ENCODE measurements at regions not wholly inside any gene's neighbourhood (a gene's known extent, or its start where the extent isn't known, plus 50 kb on each side); places are given as distances from the start of the nearest gene placed in this dataset.

DNA sequence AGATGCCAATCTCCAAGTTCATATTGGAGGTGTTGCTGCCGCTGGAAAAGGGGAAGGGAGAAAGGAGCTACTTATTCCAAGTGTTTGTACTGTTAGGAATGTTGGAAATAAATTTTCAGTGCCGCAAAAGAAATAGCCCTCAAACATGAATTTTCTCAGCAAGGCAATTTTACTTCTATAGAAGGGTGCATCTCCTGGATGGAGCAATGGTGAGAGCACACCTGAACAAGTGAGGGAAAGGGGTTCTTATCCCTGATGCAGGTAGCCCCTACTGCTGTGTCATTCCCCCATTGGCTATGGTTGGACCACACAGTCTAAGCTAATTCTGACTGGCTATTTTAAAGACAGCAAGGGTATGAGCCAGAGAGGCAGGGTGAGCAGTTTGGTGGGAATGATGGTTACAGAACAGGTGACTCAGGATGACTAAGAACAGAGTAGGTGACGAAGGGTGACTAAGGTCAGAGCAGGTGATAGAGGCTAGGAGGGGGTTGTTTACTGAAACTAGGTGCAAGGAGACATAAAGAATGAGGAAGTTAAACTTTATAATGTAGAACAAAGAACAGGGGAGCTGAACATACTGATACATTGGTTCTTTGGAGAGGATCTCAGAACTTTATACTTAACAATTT lies 503.5 kb downstream of the EDEM1 start:
- ATAC-seq: no peak
- TF ChIP-seq TSHZ2 (CRISPR knock-in tag; IDR thresholded peaks at IDR 0.05): no peak
- no peak for TF ChIP-seq ESRRG (CRISPR knock-in tag; IDR thresholded peaks at IDR 0.05)
- TF ChIP-seq RARB (CRISPR knock-in tag; IDR thresholded peaks at IDR 0.05): no peak
- TF ChIP-seq, protein P1, sequence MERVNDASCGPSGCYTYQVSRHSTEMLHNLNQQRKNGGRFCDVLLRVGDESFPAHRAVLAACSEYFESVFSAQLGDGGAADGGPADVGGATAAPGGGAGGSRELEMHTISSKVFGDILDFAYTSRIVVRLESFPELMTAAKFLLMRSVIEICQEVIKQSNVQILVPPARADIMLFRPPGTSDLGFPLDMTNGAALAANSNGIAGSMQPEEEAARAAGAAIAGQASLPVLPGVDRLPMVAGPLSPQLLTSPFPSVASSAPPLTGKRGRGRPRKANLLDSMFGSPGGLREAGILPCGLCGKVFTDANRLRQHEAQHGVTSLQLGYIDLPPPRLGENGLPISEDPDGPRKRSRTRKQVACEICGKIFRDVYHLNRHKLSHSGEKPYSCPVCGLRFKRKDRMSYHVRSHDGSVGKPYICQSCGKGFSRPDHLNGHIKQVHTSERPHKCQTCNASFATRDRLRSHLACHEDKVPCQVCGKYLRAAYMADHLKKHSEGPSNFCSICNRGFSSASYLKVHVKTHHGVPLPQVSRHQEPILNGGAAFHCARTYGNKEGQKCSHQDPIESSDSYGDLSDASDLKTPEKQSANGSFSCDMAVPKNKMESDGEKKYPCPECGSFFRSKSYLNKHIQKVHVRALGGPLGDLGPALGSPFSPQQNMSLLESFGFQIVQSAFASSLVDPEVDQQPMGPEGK (CRISPR knock-in tag; IDR thresholded peaks at IDR 0.05; ENCODE audit: borderline replicate concordance): no peak
- TF ChIP-seq ZFP30 (CRISPR knock-in tag; IDR thresholded peaks at IDR 0.05): no peak
- TF ChIP-seq ISL1 (CRISPR knock-in tag; IDR thresholded peaks at IDR 0.05): no peak
- no peak for TF ChIP-seq ZNF8 (CRISPR knock-in tag; IDR thresholded peaks at IDR 0.05)
- no peak for TF ChIP-seq ZC3H10 (CRISPR knock-in tag; IDR thresholded peaks at IDR 0.05)
- no peak for TF ChIP-seq ARNTL (CRISPR knock-in tag; IDR thresholded peaks at IDR 0.05; ENCODE audit: borderline replicate concordance, low read depth)
- TF ChIP-seq TOX (CRISPR knock-in tag; IDR thresholded peaks at IDR 0.05; ENCODE audit: borderline replicate concordance): no peak
- no peak for TF ChIP-seq OSR1 (CRISPR knock-in tag; IDR thresholded peaks at IDR 0.05)
- TF ChIP-seq SNAI2 (CRISPR knock-in tag; IDR thresholded peaks at IDR 0.05): no peak
- no peak for TF ChIP-seq PPARA (CRISPR knock-in tag; IDR thresholded peaks at IDR 0.05; ENCODE audit: borderline replicate concordance)
- no peak for TF ChIP-seq BACH2 (CRISPR knock-in tag; IDR thresholded peaks at IDR 0.05; ENCODE audit: borderline replicate concordance)
- TF ChIP-seq POU6F1 (CRISPR knock-in tag; IDR thresholded peaks at IDR 0.05; ENCODE audit: borderline replicate concordance, low read depth): no peak
- TF ChIP-seq, protein P2, sequence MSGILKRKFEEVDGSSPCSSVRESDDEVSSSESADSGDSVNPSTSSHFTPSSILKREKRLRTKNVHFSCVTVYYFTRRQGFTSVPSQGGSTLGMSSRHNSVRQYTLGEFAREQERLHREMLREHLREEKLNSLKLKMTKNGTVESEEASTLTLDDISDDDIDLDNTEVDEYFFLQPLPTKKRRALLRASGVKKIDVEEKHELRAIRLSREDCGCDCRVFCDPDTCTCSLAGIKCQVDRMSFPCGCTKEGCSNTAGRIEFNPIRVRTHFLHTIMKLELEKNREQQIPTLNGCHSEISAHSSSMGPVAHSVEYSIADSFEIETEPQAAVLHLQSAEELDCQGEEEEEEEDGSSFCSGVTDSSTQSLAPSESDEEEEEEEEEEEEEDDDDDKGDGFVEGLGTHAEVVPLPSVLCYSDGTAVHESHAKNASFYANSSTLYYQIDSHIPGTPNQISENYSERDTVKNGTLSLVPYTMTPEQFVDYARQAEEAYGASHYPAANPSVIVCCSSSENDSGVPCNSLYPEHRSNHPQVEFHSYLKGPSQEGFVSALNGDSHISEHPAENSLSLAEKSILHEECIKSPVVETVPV (CRISPR knock-in tag; IDR thresholded peaks at IDR 0.05): no peak
- no peak for TF ChIP-seq ZNF70 (CRISPR knock-in tag; IDR thresholded peaks at IDR 0.05)
- TF ChIP-seq CREB5 (CRISPR knock-in tag; IDR thresholded peaks at IDR 0.05; ENCODE audit: low read depth): no peak

GRCh38 chr3:5692446-5692845 lies 504.9 kb downstream of the EDEM1 start:
- ATAC-seq: no peak
- no peak for TF ChIP-seq ESRRG (CRISPR knock-in tag; IDR thresholded peaks at IDR 0.05)

GRCh38 chr3:5694266-5694665 lies 506.8 kb downstream of the EDEM1 start:
- no peak for ATAC-seq
- TF ChIP-seq CREB5 (CRISPR knock-in tag; IDR thresholded peaks at IDR 0.05; ENCODE audit: low read depth): no peak
- TF ChIP-seq BACH2 (CRISPR knock-in tag; IDR thresholded peaks at IDR 0.05; ENCODE audit: borderline replicate concordance): no peak
- TF ChIP-seq CSDC2 (CRISPR knock-in tag; IDR thresholded peaks at IDR 0.05): no peak
- TF ChIP-seq OSR1 (CRISPR knock-in tag; IDR thresholded peaks at IDR 0.05): no peak
- TF ChIP-seq, protein P2 (CRISPR knock-in tag; IDR thresholded peaks at IDR 0.05): no peak
- TF ChIP-seq GLIS3 (CRISPR knock-in tag; IDR thresholded peaks at IDR 0.05): no peak
- TF ChIP-seq RARB (CRISPR knock-in tag; IDR thresholded peaks at IDR 0.05): no peak
- TF ChIP-seq ZFP30 (CRISPR knock-in tag; IDR thresholded peaks at IDR 0.05): no peak
- TF ChIP-seq TCF4 (CRISPR knock-in tag; IDR thresholded peaks at IDR 0.05; ENCODE audit: borderline replicate concordance): no peak
- no peak for TF ChIP-seq ZC3H10 (CRISPR knock-in tag; IDR thresholded peaks at IDR 0.05)
- TF ChIP-seq PPARA (CRISPR knock-in tag; IDR thresholded peaks at IDR 0.05; ENCODE audit: borderline replicate concordance): no peak
